GM19238 (cell line): ENCODE measurements at regions not wholly inside any gene's neighbourhood (a gene's known extent, or its start where the extent isn't known, plus 50 kb on each side); places are given as distances from the start of the nearest gene placed in this dataset.

Source experiments
- DNase-seq: peaks from one replicate; pipeline ENCODE4 v3.0.0; 2011; ENCODE audit warnings: low spot score; ENCODE audit not compliant: insufficient read length

- no peak for DNase-seq
These were observed 127.5 kb downstream of the SS18 start for GRCh38 chr18:25962919-25963318.

GRCh38 chr18:25962176-25962575, 128.2 kb downstream of the SS18 start:
- DNase-seq, result no peak

DNA sequence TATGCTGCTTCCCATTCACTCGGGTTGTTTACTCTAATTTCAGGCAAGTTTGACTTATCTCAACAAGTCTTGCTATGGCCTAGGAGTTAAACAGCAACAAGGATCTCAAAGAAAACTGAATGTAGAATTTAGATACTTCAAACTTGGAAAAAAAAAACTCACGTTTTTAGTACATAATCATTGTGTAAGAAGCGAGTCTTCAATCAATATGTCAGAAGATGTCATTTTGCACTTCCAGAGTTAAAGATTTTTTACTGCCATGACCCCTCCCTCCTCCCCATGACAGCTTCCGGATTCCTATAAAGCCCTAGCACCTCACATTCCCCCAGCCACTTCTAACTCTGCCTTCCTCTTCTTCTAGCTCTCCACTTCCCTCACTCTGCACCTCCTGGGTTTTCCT, 133.4 kb downstream of the SS18 start:
- no peak for DNase-seq

DNA sequence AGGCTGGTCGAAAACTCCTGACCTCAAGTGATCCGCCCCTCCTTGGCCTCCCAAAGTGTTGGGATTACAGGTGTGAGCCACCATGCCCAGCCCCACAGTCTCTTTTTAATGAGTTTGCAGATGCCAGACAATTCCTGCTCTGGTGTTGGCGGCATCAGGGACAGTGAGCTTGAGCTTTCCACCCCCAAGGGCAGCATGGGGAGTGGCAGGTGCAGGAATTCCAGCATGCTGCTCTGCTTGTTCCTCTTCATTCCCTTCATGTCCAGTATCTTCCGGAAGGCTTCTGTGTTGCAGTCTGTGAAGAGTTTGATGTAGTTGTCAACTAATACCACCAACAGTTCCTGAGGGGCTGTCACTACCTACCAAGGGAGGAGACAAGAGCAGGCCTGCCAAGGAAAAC, 137.3 kb downstream of the SS18 start:
- no peak for DNase-seq

DNA sequence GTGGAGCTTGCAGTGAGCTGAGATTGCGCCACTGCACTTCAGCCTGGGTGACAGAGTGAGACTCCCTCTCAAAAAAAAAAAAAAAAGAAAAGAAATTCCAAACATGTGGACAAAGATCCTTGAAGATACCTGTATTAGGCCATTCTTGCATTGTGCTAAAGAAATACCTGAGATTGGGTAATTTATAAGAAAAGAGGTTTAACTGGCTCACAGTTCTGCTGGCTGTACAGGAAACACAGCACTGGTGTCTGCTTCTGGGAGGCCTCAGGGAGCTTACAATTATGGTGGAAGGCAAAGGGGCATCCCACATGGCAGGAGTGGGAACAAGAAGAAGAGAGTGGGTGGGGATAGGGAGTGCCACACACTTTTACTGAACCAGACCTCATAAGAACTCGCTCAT, 140.1 kb downstream of the SS18 start:
- no peak for DNase-seq

GRCh38 chr18:25946540-25946939, 143.9 kb downstream of the SS18 start:
- DNase-seq, result no peak

DNA sequence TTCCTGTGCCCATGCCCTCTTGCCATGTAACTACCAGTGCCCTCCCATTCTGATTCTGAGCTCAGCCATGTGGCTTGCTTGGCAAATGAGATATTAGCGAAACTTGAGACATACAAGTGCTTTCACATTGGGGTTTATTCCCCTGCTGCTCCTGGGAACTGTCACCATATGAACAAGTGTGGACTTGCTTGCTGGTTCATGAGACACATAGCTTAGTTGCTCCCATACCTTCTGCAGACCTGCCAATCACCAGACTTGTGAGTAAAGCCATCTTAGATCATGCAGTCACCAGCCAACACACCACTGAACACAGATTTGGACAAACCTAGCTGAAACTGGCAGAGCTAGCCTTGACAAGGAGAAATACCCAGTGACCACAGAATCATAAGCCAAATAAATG, 155.1 kb downstream of the SS18 start:
- no peak for DNase-seq

- no peak for DNase-seq
These were observed 159.3 kb downstream of the SS18 start for GRCh38 chr18:25931126-25931525.

DNA sequence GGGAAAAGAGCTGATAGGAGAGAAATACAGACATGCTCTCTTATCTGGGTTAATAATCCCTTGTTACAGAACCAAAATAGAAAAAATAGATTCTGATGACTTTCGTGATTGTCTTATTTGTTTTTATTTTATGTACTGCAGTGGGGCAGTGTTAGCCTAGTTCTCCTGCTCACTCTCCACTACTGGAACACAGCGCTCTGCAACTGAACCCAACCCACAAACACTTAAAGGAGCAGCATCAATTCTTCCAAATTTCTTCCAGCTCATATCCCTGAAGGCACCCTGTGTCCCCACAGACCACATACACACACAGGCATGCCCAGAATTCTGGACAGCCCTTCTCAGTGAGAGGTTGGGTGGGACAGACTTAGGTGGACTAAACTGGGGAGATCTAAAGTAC, 160.6 kb downstream of the SS18 start:
- DNase-seq, result no peak

GRCh38 chr18:25927830-25928229, 162.6 kb downstream of the SS18 start:
- no peak for DNase-seq

DNA sequence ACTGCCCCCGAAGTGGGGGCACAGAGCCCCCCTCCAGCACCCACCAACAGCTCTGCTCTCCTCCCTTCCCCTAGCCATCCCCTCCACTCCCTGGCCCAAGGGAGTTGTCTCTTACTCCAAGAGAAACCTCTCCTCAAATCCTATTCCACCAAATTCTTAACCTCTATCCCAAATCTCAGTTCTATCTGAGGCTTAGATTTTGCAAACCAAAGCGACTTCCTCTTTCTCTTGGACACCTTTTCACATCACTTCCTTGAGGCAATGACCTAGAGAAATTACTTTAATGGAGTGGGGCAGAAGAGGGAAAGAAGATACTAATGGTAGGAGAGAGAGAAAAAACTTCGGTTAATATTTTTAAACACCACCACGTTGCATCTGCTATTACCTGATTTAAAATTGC, 167.2 kb downstream of the SS18 start:
- DNase-seq, result no peak

DNA sequence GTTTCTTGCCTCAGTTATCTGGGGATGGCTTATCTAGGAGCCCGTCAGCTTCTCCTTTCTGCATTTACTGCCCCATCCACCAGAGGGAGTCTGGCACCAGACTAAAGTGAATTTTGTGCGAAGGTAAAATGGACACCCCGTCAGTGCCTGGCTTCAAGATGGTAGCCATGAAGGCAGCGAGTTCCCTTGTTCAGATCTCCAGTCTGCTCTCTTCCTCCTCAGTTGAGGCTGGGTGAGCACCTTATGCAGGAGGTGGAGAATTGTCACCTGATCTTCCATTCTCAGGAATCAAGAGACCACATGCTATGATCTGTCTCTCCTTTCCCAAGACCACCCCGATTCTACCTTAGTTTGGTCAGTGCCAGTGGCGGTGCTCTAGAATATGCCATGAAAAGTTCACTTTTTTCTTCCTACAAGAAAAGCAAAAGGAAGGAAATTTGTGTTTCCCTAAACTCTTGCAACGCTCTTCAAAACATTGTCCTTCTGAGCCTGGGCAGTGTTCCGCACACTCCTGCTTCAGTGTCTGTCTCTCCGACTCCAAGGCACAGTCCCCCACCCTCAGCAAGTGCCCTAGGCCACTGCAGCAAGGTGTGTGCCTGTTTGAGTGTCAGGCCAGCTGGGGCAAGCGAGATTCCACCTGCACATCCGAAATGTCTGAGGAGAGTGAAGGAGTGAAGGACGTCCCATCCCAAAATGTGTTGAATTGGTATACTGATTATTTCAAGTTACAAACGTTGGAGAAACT, 168.6 kb downstream of the SS18 start:
- peak; percentile 10 for DNase-seq

GRCh38 chr18:25915907-25916306, 174.5 kb downstream of the SS18 start:
- no peak for DNase-seq

- DNase-seq, result no peak
These were observed 191.4 kb downstream of the SS18 start for GRCh38 chr18:25898965-25899364.

DNA sequence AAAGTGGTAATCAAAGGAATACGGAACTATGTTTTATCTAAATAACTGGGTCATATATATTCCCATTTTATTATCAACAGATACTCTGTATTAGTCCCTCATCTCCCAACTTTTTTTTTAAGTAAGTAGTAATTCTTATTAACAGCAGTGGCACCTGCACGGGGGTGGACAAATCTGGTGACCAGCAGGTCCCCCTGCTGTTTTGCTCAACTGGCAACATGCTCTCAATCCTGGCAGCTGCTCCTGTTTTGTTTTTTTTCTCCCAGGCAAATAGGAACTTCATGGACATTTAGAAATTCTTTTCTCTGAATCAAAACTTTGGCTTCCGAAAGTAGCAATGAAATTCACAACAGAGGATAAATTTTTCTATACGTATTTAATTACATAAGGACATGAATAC, 193.5 kb downstream of the SS18 start:
- DNase-seq, result no peak

- DNase-seq, result peak; percentile 16
These were observed 194.1 kb downstream of the SS18 start for GRCh38 chr18:25896178-25896780.

GRCh38 chr18:25895518-25895917, 194.9 kb downstream of the SS18 start:
- DNase-seq, result no peak

GRCh38 chr18:25886283-25886682, 204.1 kb downstream of the SS18 start:
- DNase-seq, result no peak

- no peak for DNase-seq
These were observed 207.3 kb downstream of the SS18 start for GRCh38 chr18:25883091-25883490.

GRCh38 chr18:25881149-25881548, 209.3 kb downstream of the SS18 start:
- DNase-seq, result no peak

DNA sequence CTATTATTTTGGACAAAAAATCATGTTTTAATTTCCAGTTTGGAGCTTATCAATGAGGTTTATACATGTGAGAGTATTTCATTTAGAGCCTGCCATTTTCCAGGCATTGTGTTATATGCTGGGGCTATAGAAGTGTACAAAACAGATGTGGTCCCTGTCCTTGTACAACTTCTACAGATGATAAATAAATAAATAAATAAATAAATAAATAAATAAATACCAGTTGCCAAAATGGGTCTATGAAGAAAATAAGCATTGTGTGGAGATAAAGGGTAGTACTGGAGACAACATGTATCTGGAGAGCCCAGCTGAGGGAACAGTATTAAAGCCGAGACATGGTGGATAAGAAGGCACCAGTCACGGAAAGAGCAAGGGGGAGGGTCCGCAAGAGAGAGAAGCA, 210.0 kb downstream of the SS18 start:
- DNase-seq, result no peak

GRCh38 chr18:25876330-25876948, 214.0 kb downstream of the SS18 start:
- DNase-seq, result no peak
